Loucy (cell line): ENCODE measurements at regions not wholly inside any gene's neighbourhood (a gene's known extent, or its start where the extent isn't known, plus 50 kb on each side); places are given as distances from the start of the nearest gene placed in this dataset.

Experiments
- H2AFZ ChIP-seq: fragments of 200-600 bp; sonication (generic); 2 replicates; pipeline ENCODE4 v1.6.0; 2016; ENCODE audit warnings: antibody characterized with exemption, mild to moderate bottlenecking, low read length, moderate library complexity
- H3F3A ChIP-seq: fragments of 200-600 bp; 2 replicates; pipeline ENCODE4 v1.6.0; 2016; ENCODE audit warnings: antibody characterized with exemption, low read depth, mild to moderate bottlenecking
- H3K27me3 ChIP-seq: fragments of 200-600 bp; sonication (generic); 2 replicates; pipeline ENCODE4 v1.6.1; 2014; ENCODE audit warnings: low read length, mild to moderate bottlenecking; ENCODE audit not compliant: insufficient read depth, poor library complexity, severe bottlenecking
- H3K36me3 ChIP-seq: fragments of 200-600 bp; sonication (generic); 2 replicates; pipeline ENCODE4 v1.6.1; 2016; ENCODE audit warnings: low read length; ENCODE audit not compliant: insufficient read depth
- H3K4me1 ChIP-seq: fragments of 200-600 bp; sonication (generic); 2 replicates; pipeline ENCODE4 v1.5.1; 2014; ENCODE audit warnings: low read length, mild to moderate bottlenecking; ENCODE audit not compliant: insufficient read depth, poor library complexity, severe bottlenecking
- H3K4me2 ChIP-seq: fragments of 200-600 bp; sonication (generic); 2 replicates; pipeline ENCODE4 v1.6.0; 2014; ENCODE audit warnings: antibody characterized with exemption, low read length, low read depth, mild to moderate bottlenecking; ENCODE audit not compliant: poor library complexity, severe bottlenecking
- H3K4me3 ChIP-seq: fragments of 200-600 bp; sonication (generic); 2 replicates; pipeline ENCODE4 v1.5.1; 2014; ENCODE audit warnings: low read length, mild to moderate bottlenecking, mixed read lengths; ENCODE audit not compliant: poor library complexity, severe bottlenecking
- H3K79me2 ChIP-seq: fragments of 200-600 bp; sonication (generic); 2 replicates; pipeline ENCODE4 v1.6.1; 2014; ENCODE audit warnings: low read length; ENCODE audit not compliant: insufficient read depth
- H3K9ac ChIP-seq: fragments of 200-600 bp; sonication (generic); 2 replicates; pipeline ENCODE4 v1.6.0; 2014; ENCODE audit warnings: mild to moderate bottlenecking, low read depth, low read length, moderate library complexity; ENCODE audit not compliant: poor library complexity, severe bottlenecking
- H3K9me2 ChIP-seq: fragments of 200-600 bp; sonication (generic); replicated peaks from 2 replicates; pipeline ENCODE4 v1.6.1; 2016; ENCODE audit warnings: low read depth, low read length, mixed read lengths
- H3K9me3 ChIP-seq: fragments of 200-600 bp; sonication (generic); 2 replicates; pipeline ENCODE4 v1.6.1; 2014; ENCODE audit warnings: mild to moderate bottlenecking, antibody characterized with exemption, low read length, low read depth; ENCODE audit not compliant: insufficient read depth
- H4K20me1 ChIP-seq: fragments of 200-600 bp; sonication (generic); 2 replicates; pipeline ENCODE4 v1.6.0; 2014; ENCODE audit warnings: antibody characterized with exemption, low read length, mild to moderate bottlenecking; ENCODE audit not compliant: insufficient read depth, poor library complexity, severe bottlenecking
- CTCF ChIP-seq: fragments of 200-600 bp; sonication (generic); conservative IDR thresholded peaks from 2 replicates; pipeline ENCODE4 v1.5.1; 2014; ENCODE audit warnings: mild to moderate bottlenecking, antibody characterized with exemption, low read length
- EZH2phosphoT487 ChIP-seq: fragments of 200-600 bp; IDR thresholded peaks from 2 replicates; pipeline ENCODE4 v1.6.1; 2018; ENCODE audit warnings: antibody characterized with exemption, mild to moderate bottlenecking, moderate library complexity, borderline replicate concordance

- no peaks in the 10 kb centered on the region for H3K79me2 ChIP-seq
- H3K4me3 ChIP-seq: no peak overlapping the region
- no peaks in the 10 kb centered on the region for H3K36me3 ChIP-seq
- H3F3A ChIP-seq: no peaks in the 10 kb centered on the region
- no peaks in the 10 kb centered on the region for H3K9me3 ChIP-seq
- no peaks in the 10 kb centered on the region for H3K27me3 ChIP-seq
- H3K4me2 ChIP-seq: no peak overlapping the region
- no peak overlapping the region for H3K9ac ChIP-seq
- H3K9me2 ChIP-seq: no peaks in the 10 kb centered on the region
- peaks cover 8% of the 10 kb centered on the region for H3K4me1 ChIP-seq
- no peaks in the 10 kb centered on the region for H4K20me1 ChIP-seq
- H2AFZ ChIP-seq: no peak overlapping the region
- no peak for TF ChIP-seq EZH2phosphoT487
- no peak for TF ChIP-seq CTCF
Observed at GRCh38 chr9:103803245-103803644, 290.9 kb upstream of the SMC2 start.

- Histone ChIP-seq H3K36me3 (no peaks in the 10 kb centered on the region), H3K9me3 (no peaks in the 10 kb centered on the region), H3K9ac (no peak overlapping the region), H3K4me2 (no peak overlapping the region), H3F3A (no peaks in the 10 kb centered on the region), H3K9me2 (no peaks in the 10 kb centered on the region), H3K27me3 (no peaks in the 10 kb centered on the region), H3K4me3 (no peak overlapping the region), H3K4me1 (peaks cover under 1% of the 10 kb centered on the region), H2AFZ (no peak overlapping the region), H3K79me2 (no peaks in the 10 kb centered on the region), H4K20me1 (no peaks in the 10 kb centered on the region)
- TF ChIP-seq EZH2phosphoT487 (no peak), CTCF (no peak)
Observed at GRCh38 chr9:103804077-103804735, 289.9 kb upstream of the SMC2 start.

GRCh38 chr9:103809745-103810144 is 284.4 kb upstream of the SMC2 start:
- no peaks in the 10 kb centered on the region for H3K4me1 ChIP-seq
- no peaks in the 10 kb centered on the region for H3K27me3 ChIP-seq
- no peaks in the 10 kb centered on the region for H3F3A ChIP-seq
- no peak overlapping the region for H3K4me2 ChIP-seq
- TF ChIP-seq EZH2phosphoT487 (no peak), CTCF (no peak)
- H3K9me3 ChIP-seq: no peaks in the 10 kb centered on the region
- H4K20me1 ChIP-seq: no peaks in the 10 kb centered on the region
- no peak overlapping the region for H3K4me3 ChIP-seq
- H3K36me3 ChIP-seq: no peaks in the 10 kb centered on the region
- no peak overlapping the region for H2AFZ ChIP-seq
- no peaks in the 10 kb centered on the region for H3K9me2 ChIP-seq
- H3K9ac ChIP-seq: no peak overlapping the region
- no peaks in the 10 kb centered on the region for H3K79me2 ChIP-seq
